Stomach (tissue), 4 donors: ENCODE measurements at regions not wholly inside any gene's neighbourhood (a gene's known extent, or its start where the extent isn't known, plus 50 kb on each side); places are given as distances from the start of the nearest gene placed in this dataset.

ENCODE experiments used
- CTCF ChIP-seq, 7 experiments: fragments of 450-650 bp in 4 of 7; fragments of 200-600 bp in 3 of 7; sonication (generic) in 3 of 7; IDR thresholded peaks; one replicate each; pipeline ENCODE4 v1.5.1; 2016 to 2019; ENCODE audit warnings: antibody characterized with exemption in 7 of 7, control low read depth in 2 of 7, mild to moderate bottlenecking in 1 of 7
- EP300 ChIP-seq: sonication (generic); formaldehyde crosslinking; IDR thresholded peaks from one replicate; pipeline ENCODE4 v1.6.1; 2017; ENCODE audit warnings: antibody characterized with exemption
- POLR2A ChIP-seq, 4 donors: fragments of 450-650 bp; IDR thresholded peaks; one replicate each; pipeline ENCODE4 v1.6.1; 2016; ENCODE audit warnings: antibody characterized with exemption in 4 of 4, control low read depth in 2 of 4, mild to moderate bottlenecking in 1 of 4, moderate library complexity in 1 of 4
- POLR2AphosphoS5 ChIP-seq, 3 donors: sonication (generic); formaldehyde crosslinking; IDR thresholded peaks; one replicate each; pipeline ENCODE4 v1.6.1; 2016; ENCODE audit warnings: antibody characterized with exemption in 3 of 3

- TF ChIP-seq EP300, result no peak
- no peak for TF ChIP-seq CTCF (IDR thresholded peaks at IDR 0.05)
- TF ChIP-seq POLR2A (IDR thresholded peaks at IDR 0.05), result no peak
- TF ChIP-seq POLR2AphosphoS5 (IDR thresholded peaks at IDR 0.05), result no peak
Measured at GRCh38 chr2:167613471-167613870, 633.9 kb downstream of the STK39 start.
